Adrenal gland (tissue), 5 donors: ENCODE measurements at regions not wholly inside any gene's neighbourhood (a gene's known extent, or its start where the extent isn't known, plus 50 kb on each side); places are given as distances from the start of the nearest gene placed in this dataset.

ENCODE experiments used
- CTCF ChIP-seq, 6 experiments: fragments of 450-650 bp in 4 of 6; fragments of 200-600 bp in 2 of 6; sonication (generic) in 1 of 6; IDR thresholded peaks; 1 replicate in 5 of 6; 2 replicates in 1 of 6; pipeline versions ENCODE4 v1.5.1 to v1.8.0; 2016 to 2021; ENCODE audit warnings: antibody characterized with exemption in 6 of 6, mild to moderate bottlenecking in 2 of 6, moderate library complexity in 1 of 6
- POLR2A ChIP-seq, 2 donors: fragments of 450-650 bp; IDR thresholded peaks; one replicate each; pipeline ENCODE4 v1.6.1; 2017; ENCODE audit warnings: antibody characterized with exemption in 2 of 2, mild to moderate bottlenecking in 2 of 2, moderate library complexity in 1 of 2
- donor health status: DM: no; HTN: no; CAD: no.

GRCh38 chr11:45732343-45732742 is 66.9 kb upstream of the CHST1 start:
- TF ChIP-seq CTCF (IDR thresholded peaks at IDR 0.05) (no peak), POLR2A (IDR thresholded peaks at IDR 0.05) (no peak)
